ENCODE measurements at regions not wholly inside any gene's neighbourhood (a gene's known extent, or its start where the extent isn't known, plus 50 kb on each side); places are given as distances from the start of the nearest gene placed in this dataset.

- H3K4me1 Mint-ChIP-seq = no peaks in the 10 kb centered on the region
Observed at GRCh38 chr3:110612045-110612444, 459.6 kb upstream of the NECTIN3 start.

DNA sequence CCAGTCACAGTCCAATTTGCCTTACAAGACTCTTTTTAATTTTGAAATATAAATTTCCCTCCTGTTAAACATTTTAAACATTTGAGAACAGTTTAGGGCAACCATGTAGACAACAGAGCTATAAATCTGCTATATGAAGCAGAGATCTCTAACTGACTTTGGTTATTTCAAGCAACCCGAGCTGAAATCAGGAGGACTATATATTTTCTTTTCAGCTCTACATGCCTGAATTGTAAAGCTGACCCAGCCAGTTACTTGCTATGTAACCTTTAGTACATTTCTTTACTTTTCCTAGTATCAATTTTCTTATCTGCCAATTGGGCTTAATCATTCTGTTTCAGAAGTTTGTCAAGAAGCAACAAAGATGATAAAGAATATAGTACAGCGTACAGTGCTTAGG, 457.4 kb upstream of the NECTIN3 start:
- Mint-ChIP-seq H3K9me3 (no peaks in the 10 kb centered on the region), H3K27ac (no peak overlapping the region), H3K27me3 (no peaks in the 10 kb centered on the region), H3K4me3 (no peak overlapping the region), H3K4me1 (no peaks in the 10 kb centered on the region), H3K36me3 (ENCODE audit: low read depth) (no peaks in the 10 kb centered on the region)
- no peak for TF ChIP-seq CTCF (IDR thresholded peaks at IDR 0.05)
- no peak for ATAC-seq (ENCODE audit: low read depth)
- POLR2A ChIA-PET = no interaction called here
- CTCF ChIA-PET = no interaction called here
- intact Hi-C loops (cut with micrococcal nuclease) = no loop called here
- DNase-seq = no peak

More at GRCh38 chr3:110612045-110612444, 459.6 kb upstream of the NECTIN3 start:
- ChIA-PET CTCF (no interaction called here), POLR2A (no interaction called here)
- Mint-ChIP-seq H3K9me3 (no peaks in the 10 kb centered on the region), H3K27ac (no peak overlapping the region), H3K4me3 (no peak overlapping the region), H3K27me3 (no peaks in the 10 kb centered on the region), H3K36me3 (ENCODE audit: low read depth) (no peaks in the 10 kb centered on the region)
- intact Hi-C loops (cut with micrococcal nuclease) = no loop called here
- no peak for ATAC-seq (ENCODE audit: low read depth)
- DNase-seq = no peak
- no peak for TF ChIP-seq CTCF (IDR thresholded peaks at IDR 0.05)

DNA sequence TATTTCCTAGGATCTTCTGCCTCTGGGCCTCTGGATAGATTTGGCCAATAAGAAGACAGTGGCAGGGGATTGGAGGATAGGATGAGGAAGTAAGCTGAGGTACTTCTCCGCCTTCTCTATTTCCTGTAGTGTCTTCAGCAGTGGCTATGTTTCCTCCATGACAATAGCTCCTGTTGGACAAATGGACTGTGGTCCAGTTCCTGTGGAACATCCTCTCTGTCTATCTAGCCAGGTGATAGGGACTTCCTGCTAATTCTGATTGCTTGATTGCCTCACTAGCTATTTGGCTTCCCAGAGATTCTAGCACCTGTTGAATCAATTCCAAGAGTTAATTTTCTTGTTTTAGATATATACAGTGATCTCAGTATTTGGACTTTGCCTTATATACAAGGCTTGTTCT, 456.2 kb upstream of the NECTIN3 start:
- no peak for TF ChIP-seq CTCF (IDR thresholded peaks at IDR 0.05)
- intact Hi-C loops (cut with micrococcal nuclease) = no loop called here
- ATAC-seq (ENCODE audit: low read depth) = no peak
- H3K27me3 Mint-ChIP-seq = no peaks in the 10 kb centered on the region
- no peaks in the 10 kb centered on the region for H3K9me3 Mint-ChIP-seq
- no peaks in the 10 kb centered on the region for H3K4me1 Mint-ChIP-seq
- no peak for DNase-seq
- no peak overlapping the region for H3K4me3 Mint-ChIP-seq
- ChIA-PET CTCF (no interaction called here), POLR2A (no interaction called here)
- no peak overlapping the region for H3K27ac Mint-ChIP-seq
- no peaks in the 10 kb centered on the region for H3K36me3 Mint-ChIP-seq (ENCODE audit: low read depth)

DNA sequence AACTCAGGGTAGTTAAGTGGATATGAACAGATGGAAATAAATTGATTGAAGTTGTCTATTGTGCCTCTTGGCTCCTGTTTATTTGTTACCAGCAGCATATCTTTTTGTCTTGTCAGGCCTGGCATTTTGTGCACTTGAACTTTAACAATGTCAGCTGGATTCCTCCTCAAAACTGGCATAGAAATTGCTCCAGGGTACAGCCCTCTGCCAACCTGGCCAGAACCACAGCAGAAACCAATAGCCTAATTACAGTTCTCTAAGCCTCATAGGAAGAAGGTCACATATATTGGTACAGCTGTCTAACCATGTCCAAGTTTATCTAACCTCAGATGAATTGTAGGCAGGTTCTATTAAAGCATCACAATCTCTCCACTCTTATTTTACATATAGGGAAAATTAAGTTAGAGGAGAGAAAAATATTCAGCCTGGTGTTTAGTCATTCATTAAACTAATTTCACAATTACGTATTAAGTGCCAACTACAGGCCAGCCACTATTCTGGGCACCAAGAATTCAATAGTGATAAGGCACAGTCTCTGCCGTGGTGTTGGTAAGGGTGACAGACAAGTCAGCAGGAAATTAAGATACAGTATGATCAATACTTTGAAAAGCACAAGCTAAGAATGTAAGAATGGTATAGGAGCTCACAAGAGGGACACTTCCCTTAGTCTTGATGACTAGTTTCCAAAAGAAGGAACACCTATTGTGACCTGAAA, 452.9 kb upstream of the NECTIN3 start:
- ATAC-seq (ENCODE audit: low read depth) (no peak), DNase-seq (no peak)
- intact Hi-C loops (cut with micrococcal nuclease) = no loop called here
- TF ChIP-seq CTCF (IDR thresholded peaks at IDR 0.05) = no peak
- H3K27me3 Mint-ChIP-seq = no peaks in the 10 kb centered on the region
- no peaks in the 10 kb centered on the region for H3K4me1 Mint-ChIP-seq
- no peaks in the 10 kb centered on the region for H3K9me3 Mint-ChIP-seq
- ChIA-PET CTCF (no interaction called here), POLR2A (no interaction called here)
- no peak overlapping the region for H3K4me3 Mint-ChIP-seq
- H3K27ac Mint-ChIP-seq = no peak overlapping the region
- no peaks in the 10 kb centered on the region for H3K36me3 Mint-ChIP-seq (ENCODE audit: low read depth)

DNA sequence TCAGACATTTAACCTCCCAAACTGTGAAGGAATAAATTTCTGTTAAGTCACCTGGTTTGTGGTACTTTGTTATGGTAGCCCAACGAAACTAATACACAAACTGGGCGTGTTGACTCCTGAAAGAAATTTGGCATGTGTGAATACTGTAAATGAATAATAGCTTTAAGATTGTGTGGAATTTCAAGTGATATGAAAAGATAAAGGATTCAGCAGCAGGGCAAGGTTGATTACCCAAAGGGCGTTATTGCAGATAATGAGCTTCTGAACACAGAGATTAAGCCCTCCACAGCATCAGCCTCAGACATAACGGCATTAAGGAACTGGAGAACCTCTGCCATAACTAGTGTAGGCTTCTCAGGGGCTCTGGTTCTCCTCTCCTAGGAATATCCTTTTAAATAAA, 451.5 kb upstream of the NECTIN3 start:
- Mint-ChIP-seq H3K27ac (no peak overlapping the region), H3K9me3 (no peaks in the 10 kb centered on the region), H3K27me3 (no peaks in the 10 kb centered on the region), H3K4me1 (no peaks in the 10 kb centered on the region), H3K4me3 (no peak overlapping the region), H3K36me3 (ENCODE audit: low read depth) (no peaks in the 10 kb centered on the region)
- POLR2A ChIA-PET = no interaction called here
- no peak for TF ChIP-seq CTCF (IDR thresholded peaks at IDR 0.05)
- DNase-seq = no peak
- intact Hi-C loops (cut with micrococcal nuclease) = no loop called here
- CTCF ChIA-PET = no interaction called here
- no peak for ATAC-seq (ENCODE audit: low read depth)

Measured in activated B cell treated with CpG ODN at 0.5 μM for 24 hours (primary cell).